NCI-H1930 (cell line): ENCODE measurements at regions not wholly inside any gene's neighbourhood (a gene's known extent, or its start where the extent isn't known, plus 50 kb on each side); places are given as distances from the start of the nearest gene placed in this dataset.

Experiments used
- DNase-seq, 2 experiments: peaks; one replicate each; lab custom pipeline; 2025; lab: John Stamatoyannopoulos, UW

GRCh38 chr15:53400986-53401385 lies 358.5 kb downstream of the WDR72 start:
- DNase-seq, result no peak

GRCh38 chr15:53397041-53397616 lies 362.3 kb downstream of the WDR72 start:
- DNase-seq, result no peak

- DNase-seq, result no peak
Observed at GRCh38 chr15:53395871-53396270, 363.6 kb downstream of the WDR72 start.

GRCh38 chr15:53390549-53390948 lies 368.9 kb downstream of the WDR72 start:
- no peak for DNase-seq

GRCh38 chr15:53389271-53390037 lies 370.0 kb downstream of the WDR72 start:
- DNase-seq, result no peak

- peak in 1 of 2 experiments; percentile 1 for DNase-seq
Observed at GRCh38 chr15:53384417-53384816, 375.0 kb downstream of the WDR72 start.

- no peak for DNase-seq
Observed at GRCh38 chr15:53378096-53378800, 381.2 kb downstream of the WDR72 start.

- no peak for DNase-seq
Observed at GRCh38 chr15:53367740-53368139, 391.7 kb downstream of the WDR72 start.

- no peak for DNase-seq
Observed at GRCh38 chr15:53360881-53361280, 398.6 kb downstream of the WDR72 start.

GRCh38 chr15:53359038-53359437 lies 400.4 kb downstream of the WDR72 start:
- no peak for DNase-seq

- DNase-seq, result no peak
Observed at GRCh38 chr15:53354874-53355273, 404.6 kb downstream of the WDR72 start.

GRCh38 chr15:53351373-53351772 lies 408.1 kb downstream of the WDR72 start:
- no peak for DNase-seq

GRCh38 chr15:53346583-53346982 lies 412.9 kb downstream of the WDR72 start:
- DNase-seq, result no peak

GRCh38 chr15:53331328-53332190 lies 427.9 kb downstream of the WDR72 start:
- DNase-seq, result peak; percentile 18 to 32

- no peak for DNase-seq
Observed at GRCh38 chr15:53328341-53328740, 431.1 kb downstream of the WDR72 start.

GRCh38 chr15:53324061-53324460 lies 435.4 kb downstream of the WDR72 start:
- no peak for DNase-seq

- DNase-seq, result no peak
Observed at GRCh38 chr15:53323191-53323590, 436.3 kb downstream of the WDR72 start.

GRCh38 chr15:53320816-53321215 lies 438.6 kb downstream of the WDR72 start:
- no peak for DNase-seq

- DNase-seq, result no peak
Observed at GRCh38 chr15:53312707-53313106, 446.8 kb downstream of the WDR72 start.

- DNase-seq, result no peak
Observed at GRCh38 chr15:53310709-53311108, 448.8 kb downstream of the WDR72 start.

- DNase-seq, result no peak
Observed at GRCh38 chr15:53307952-53308624, 451.4 kb downstream of the WDR72 start.

- no peak for DNase-seq
Observed at GRCh38 chr15:53305554-53305953, 453.9 kb downstream of the WDR72 start.
